ENCODE measurements at regions not wholly inside any gene's neighbourhood (a gene's known extent, or its start where the extent isn't known, plus 50 kb on each side); places are given as distances from the start of the nearest gene placed in this dataset.

GRCh38 chr13:22041741-22042140 is 370.9 kb downstream of the FGF9 start:
- in situ Hi-C loops (cut with MboI; ENCODE audit: low pct_unique_long_range_greater_than_20kb, low sequenced_read_pairs, unreplicated experiment): no loop called here
- no peak for DNase-seq (ENCODE audit: low spot score)
- TF ChIP-seq, protein P1, sequence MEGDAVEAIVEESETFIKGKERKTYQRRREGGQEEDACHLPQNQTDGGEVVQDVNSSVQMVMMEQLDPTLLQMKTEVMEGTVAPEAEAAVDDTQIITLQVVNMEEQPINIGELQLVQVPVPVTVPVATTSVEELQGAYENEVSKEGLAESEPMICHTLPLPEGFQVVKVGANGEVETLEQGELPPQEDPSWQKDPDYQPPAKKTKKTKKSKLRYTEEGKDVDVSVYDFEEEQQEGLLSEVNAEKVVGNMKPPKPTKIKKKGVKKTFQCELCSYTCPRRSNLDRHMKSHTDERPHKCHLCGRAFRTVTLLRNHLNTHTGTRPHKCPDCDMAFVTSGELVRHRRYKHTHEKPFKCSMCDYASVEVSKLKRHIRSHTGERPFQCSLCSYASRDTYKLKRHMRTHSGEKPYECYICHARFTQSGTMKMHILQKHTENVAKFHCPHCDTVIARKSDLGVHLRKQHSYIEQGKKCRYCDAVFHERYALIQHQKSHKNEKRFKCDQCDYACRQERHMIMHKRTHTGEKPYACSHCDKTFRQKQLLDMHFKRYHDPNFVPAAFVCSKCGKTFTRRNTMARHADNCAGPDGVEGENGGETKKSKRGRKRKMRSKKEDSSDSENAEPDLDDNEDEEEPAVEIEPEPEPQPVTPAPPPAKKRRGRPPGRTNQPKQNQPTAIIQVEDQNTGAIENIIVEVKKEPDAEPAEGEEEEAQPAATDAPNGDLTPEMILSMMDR (IDR thresholded peaks at IDR 0.05; ENCODE audit: extremely low read depth, insufficient read depth, missing control alignments): no peak

- no peak for DNase-seq (ENCODE audit: low spot score)
- in situ Hi-C loops (cut with MboI; ENCODE audit: low pct_unique_long_range_greater_than_20kb, low sequenced_read_pairs, unreplicated experiment): no loop called here
Observed at GRCh38 chr13:22047082-22047784, 376.4 kb downstream of the FGF9 start.

GRCh38 chr13:22047785-22048104 is 376.9 kb downstream of the FGF9 start:
- TF ChIP-seq, protein P1 (IDR thresholded peaks at IDR 0.05; ENCODE audit: extremely low read depth, insufficient read depth, missing control alignments): no peak
- in situ Hi-C loops (cut with MboI; ENCODE audit: low pct_unique_long_range_greater_than_20kb, low sequenced_read_pairs, unreplicated experiment): no loop called here
- no peak for DNase-seq (ENCODE audit: low spot score)

More at GRCh38 chr13:22047082-22047784, 376.4 kb downstream of the FGF9 start:
- TF ChIP-seq, protein P1 (IDR thresholded peaks at IDR 0.05; ENCODE audit: extremely low read depth, insufficient read depth, missing control alignments): no peak

- no peak for DNase-seq (ENCODE audit: low spot score)
- TF ChIP-seq, protein P1 (IDR thresholded peaks at IDR 0.05; ENCODE audit: extremely low read depth, insufficient read depth, missing control alignments): no peak
- in situ Hi-C loops (cut with MboI; ENCODE audit: low pct_unique_long_range_greater_than_20kb, low sequenced_read_pairs, unreplicated experiment): no loop called here
Observed at GRCh38 chr13:22049384-22049783, 378.5 kb downstream of the FGF9 start.

GRCh38 chr13:22050951-22051563 is 380.2 kb downstream of the FGF9 start:
- TF ChIP-seq, protein P1 (IDR thresholded peaks at IDR 0.05; ENCODE audit: extremely low read depth, insufficient read depth, missing control alignments): no peak
- in situ Hi-C loops (cut with MboI; ENCODE audit: low pct_unique_long_range_greater_than_20kb, low sequenced_read_pairs, unreplicated experiment): no loop called here
- DNase-seq (ENCODE audit: low spot score): no peak

- DNase-seq (ENCODE audit: low spot score): no peak
- in situ Hi-C loops (cut with MboI; ENCODE audit: low pct_unique_long_range_greater_than_20kb, low sequenced_read_pairs, unreplicated experiment): no loop called here
- TF ChIP-seq, protein P1 (IDR thresholded peaks at IDR 0.05; ENCODE audit: extremely low read depth, insufficient read depth, missing control alignments): no peak
Observed at GRCh38 chr13:22053053-22053452, 382.2 kb downstream of the FGF9 start.

All from GM13977 (cell line).